GM23248 (cell line): ENCODE measurements at regions not wholly inside any gene's neighbourhood (a gene's known extent, or its start where the extent isn't known, plus 50 kb on each side); places are given as distances from the start of the nearest gene placed in this dataset.

Experiments used
- EZH2 ChIP-seq: fragments of 200-600 bp; sonication (generic); IDR thresholded peaks from 2 replicates; pipeline ENCODE4 v1.6.1; 2018; ENCODE audit warnings: antibody characterized with exemption, mild to moderate bottlenecking; ENCODE audit not compliant: insufficient read depth, poor library complexity, severe bottlenecking
- EZH2phosphoT487 ChIP-seq: fragments of 200-600 bp; sonication (generic); IDR thresholded peaks from 2 replicates; pipeline ENCODE4 v1.6.1; 2018; ENCODE audit warnings: antibody characterized with exemption, moderate library complexity, mild to moderate bottlenecking, low read depth; ENCODE audit not compliant: insufficient read depth

DNA sequence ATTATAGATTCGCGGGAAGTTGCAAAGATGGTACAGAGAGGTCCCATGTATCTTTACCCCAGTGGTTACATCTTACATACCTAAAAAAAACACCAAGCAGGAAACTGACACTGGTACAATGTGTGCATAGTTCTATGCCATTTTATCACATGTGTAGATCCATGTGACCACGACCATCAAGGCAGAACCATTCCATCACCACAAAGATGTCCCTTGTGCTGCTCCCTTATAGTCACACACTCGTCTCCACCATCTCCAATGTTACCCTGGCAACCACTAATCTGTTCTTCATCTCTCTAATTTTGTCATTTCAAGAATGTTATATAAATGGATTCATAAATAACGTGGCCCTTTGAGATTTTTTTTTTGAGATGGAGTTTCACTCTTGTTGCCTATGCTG is 156.9 kb upstream of the MAGI3 start:
- TF ChIP-seq EZH2, result no peak
- TF ChIP-seq EZH2phosphoT487, result no peak
